IMR-90 (cell line): ENCODE measurements at regions not wholly inside any gene's neighbourhood (a gene's known extent, or its start where the extent isn't known, plus 50 kb on each side); places are given as distances from the start of the nearest gene placed in this dataset.

Source experiments
- RCOR1 ChIP-seq: IDR thresholded peaks from 2 replicates; pipeline ENCODE4 v1.6.1; 2012; ENCODE audit warnings: mild to moderate bottlenecking, low read length, improper control_type of control experiment; ENCODE audit not compliant: insufficient replicate concordance
- RFX5 ChIP-seq: IDR thresholded peaks from 2 replicates; pipeline ENCODE4 v1.8.0; 2012; ENCODE audit warnings: low read depth, mild to moderate bottlenecking, low read length, moderate library complexity
- TF ChIP-seq, protein P1 (sequence below): conservative IDR thresholded peaks from 2 replicates; pipeline ENCODE4 v1.5.1; 2012; ENCODE audit warnings: mild to moderate bottlenecking, low read depth, low read length, improper control_type of control experiment

DNA sequence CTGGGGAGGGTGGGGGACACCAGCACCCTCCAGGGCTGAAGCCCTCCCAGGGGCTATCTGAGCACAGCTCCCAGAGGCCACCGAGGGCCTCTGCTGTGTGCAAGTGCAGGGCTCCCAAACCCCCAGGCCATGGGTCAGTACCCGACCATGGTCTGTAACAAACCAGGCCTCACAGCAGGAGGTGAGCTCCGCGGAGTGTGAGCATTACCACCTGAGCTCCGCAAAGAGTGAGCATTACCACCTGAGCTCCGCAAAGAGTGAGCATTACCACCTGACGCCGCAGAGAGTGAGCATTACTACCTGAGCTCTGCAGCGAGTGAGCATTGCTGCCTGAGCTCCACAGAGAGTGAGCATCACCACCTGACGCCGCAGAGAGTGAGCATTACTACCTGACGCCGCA, 152.9 kb upstream of the IRX2 start:
- TF ChIP-seq RCOR1 (no peak), RFX5 (no peak)
- TF ChIP-seq, protein P1, sequence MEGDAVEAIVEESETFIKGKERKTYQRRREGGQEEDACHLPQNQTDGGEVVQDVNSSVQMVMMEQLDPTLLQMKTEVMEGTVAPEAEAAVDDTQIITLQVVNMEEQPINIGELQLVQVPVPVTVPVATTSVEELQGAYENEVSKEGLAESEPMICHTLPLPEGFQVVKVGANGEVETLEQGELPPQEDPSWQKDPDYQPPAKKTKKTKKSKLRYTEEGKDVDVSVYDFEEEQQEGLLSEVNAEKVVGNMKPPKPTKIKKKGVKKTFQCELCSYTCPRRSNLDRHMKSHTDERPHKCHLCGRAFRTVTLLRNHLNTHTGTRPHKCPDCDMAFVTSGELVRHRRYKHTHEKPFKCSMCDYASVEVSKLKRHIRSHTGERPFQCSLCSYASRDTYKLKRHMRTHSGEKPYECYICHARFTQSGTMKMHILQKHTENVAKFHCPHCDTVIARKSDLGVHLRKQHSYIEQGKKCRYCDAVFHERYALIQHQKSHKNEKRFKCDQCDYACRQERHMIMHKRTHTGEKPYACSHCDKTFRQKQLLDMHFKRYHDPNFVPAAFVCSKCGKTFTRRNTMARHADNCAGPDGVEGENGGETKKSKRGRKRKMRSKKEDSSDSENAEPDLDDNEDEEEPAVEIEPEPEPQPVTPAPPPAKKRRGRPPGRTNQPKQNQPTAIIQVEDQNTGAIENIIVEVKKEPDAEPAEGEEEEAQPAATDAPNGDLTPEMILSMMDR, result no peak
